ENCODE measurements at regions not wholly inside any gene's neighbourhood (a gene's known extent, or its start where the extent isn't known, plus 50 kb on each side); places are given as distances from the start of the nearest gene placed in this dataset.
"Not testable (repeated sequence)": the region's sequence is repeated elsewhere in the genome, so short reads cannot be mapped to it uniquely, and the experiment has no call there.

GRCh38 chr5:108588323-108588722 is 159.4 kb upstream of the FER start:
- no peak for DNase-seq (ENCODE audit: low spot score)

GRCh38 chr5:108587821-108588220 is 159.9 kb upstream of the FER start:
- no peak for DNase-seq (ENCODE audit: low spot score)

GRCh38 chr5:108581026-108581425 is 166.7 kb upstream of the FER start:
- DNase-seq (ENCODE audit: low spot score): no peak

GRCh38 chr5:108579236-108579635 is 168.5 kb upstream of the FER start:
- no peak for DNase-seq (ENCODE audit: low spot score)

GRCh38 chr5:108578791-108579190 is 168.9 kb upstream of the FER start:
- no peak for DNase-seq (ENCODE audit: low spot score)

GRCh38 chr5:108567429-108567828 is 180.3 kb upstream of the FER start:
- DNase-seq (ENCODE audit: low spot score): no peak

- DNase-seq (ENCODE audit: low spot score): no peak
Measured at GRCh38 chr5:108564441-108564840, 182.5 kb upstream of the FBXL17 start.

GRCh38 chr5:108562205-108562454 is 180.2 kb upstream of the FBXL17 start:
- DNase-seq (ENCODE audit: low spot score): no peak

- no peak for DNase-seq (ENCODE audit: low spot score)
Measured at GRCh38 chr5:108561416-108562204, 179.7 kb upstream of the FBXL17 start.

- DNase-seq (ENCODE audit: low spot score): no peak
Measured at GRCh38 chr5:108560581-108560980, 178.7 kb upstream of the FBXL17 start.

- DNase-seq (ENCODE audit: low spot score): no peak
Measured at GRCh38 chr5:108560166-108560565, 178.3 kb upstream of the FBXL17 start.

GRCh38 chr5:108558840-108559239 is 176.9 kb upstream of the FBXL17 start:
- not testable (repeated sequence) for DNase-seq (ENCODE audit: low spot score)

- DNase-seq (ENCODE audit: low spot score): peak; percentile 7
Measured at GRCh38 chr5:108558142-108558541, 176.2 kb upstream of the FBXL17 start.

GRCh38 chr5:108557686-108558085 is 175.8 kb upstream of the FBXL17 start:
- DNase-seq (ENCODE audit: low spot score): no peak

- DNase-seq (ENCODE audit: low spot score): peak; percentile 96
Measured at GRCh38 chr5:108556441-108557145, 174.7 kb upstream of the FBXL17 start.

GRCh38 chr5:108548684-108549596 is 167.0 kb upstream of the FBXL17 start:
- DNase-seq (ENCODE audit: low spot score): no peak

- DNase-seq (ENCODE audit: low spot score): no peak
Measured at GRCh38 chr5:108546939-108547338, 165.0 kb upstream of the FBXL17 start.

GRCh38 chr5:108545301-108545700 is 163.4 kb upstream of the FBXL17 start:
- no peak for DNase-seq (ENCODE audit: low spot score)

- no peak for DNase-seq (ENCODE audit: low spot score)
Measured at GRCh38 chr5:108543486-108543885, 161.6 kb upstream of the FBXL17 start.

GRCh38 chr5:108541836-108542235 is 159.9 kb upstream of the FBXL17 start:
- no peak for DNase-seq (ENCODE audit: low spot score)

- DNase-seq (ENCODE audit: low spot score): no peak
Measured at GRCh38 chr5:108536321-108536720, 154.4 kb upstream of the FBXL17 start.

- DNase-seq (ENCODE audit: low spot score): not testable (repeated sequence)
Measured at GRCh38 chr5:108532129-108532445, 150.2 kb upstream of the FBXL17 start.
